HCT116 (cell line): ENCODE measurements at regions not wholly inside any gene's neighbourhood (a gene's known extent, or its start where the extent isn't known, plus 50 kb on each side); places are given as distances from the start of the nearest gene placed in this dataset.
"Not testable (repeated sequence)": the region's sequence is repeated elsewhere in the genome, so short reads cannot be mapped to it uniquely, and the experiment has no call there.

Experiments used
- ATAC-seq: fragments of 200-7000 bp; cut with Tn5 transposase; 2 replicates; pipeline ENCODE4 v1.9.1; 2020; ENCODE audit warnings: mild to moderate bottlenecking, moderate library complexity
- BruUV-seq: library from RNA; stranded (reverse); fragments of 400-500 nt; replicated peaks from 2 replicates; lab custom pipeline; 2021; lab: Mats Ljungman, UMichigan
- CTCF ChIA-PET: fragments of 300-600 bp; sonication (Branson Sonifier 250); formaldehyde crosslinking; loops from one replicate; lab custom pipeline; 2021; ENCODE audit warnings: antibody characterized with exemption; lab: Charles Lee
- POLR2A ChIA-PET: fragments of 300-600, 350-600 bp; sonication (Branson Sonifier 250); formaldehyde crosslinking; loops from one replicate; lab custom pipeline; 2021; ENCODE audit warnings: antibody characterized with exemption; lab: Charles Lee
- RAD21 ChIA-PET, 2 experiments: fragments of 300-600 bp; sonication (Branson Sonifier 250); formaldehyde crosslinking; loops; one replicate each; lab custom pipeline; 2023; ENCODE audit warnings: low total read pairs in 2 of 2; ENCODE audit not compliant: uncharacterized antibody in 2 of 2, unreplicated experiment in 2 of 2, low non-redundant PET in 1 of 2; lab: Charles Lee
- DNase-seq: peaks from one replicate; pipeline ENCODE4 v3.0.0-alpha.2; 2010; ENCODE audit warnings: low read depth, low spot score
- H2AFZ ChIP-seq: fragments of 200-600 bp; shearing (Covaris generic), sonication (generic); 2 replicates; pipeline ENCODE4 v1.6.1; 2017; ENCODE audit warnings: low read depth, mixed run types, mixed read lengths, antibody characterized with exemption, low read length; ENCODE audit not compliant: poor library complexity, severe bottlenecking
- H3K27ac ChIP-seq: 2 replicates; pipeline ENCODE4 v1.5.1; 2012; ENCODE audit warnings: low read depth, low read length
- H3K27me3 ChIP-seq: fragments of 200-600 bp; sonication (generic); 2 replicates; pipeline ENCODE4 v1.6.1; 2016; ENCODE audit warnings: mixed run types, low read length, mixed read lengths; ENCODE audit not compliant: insufficient read depth
- H3K36me3 ChIP-seq, 2 experiments: fragments of 200-500 bp in 1 of 2; fragments of 200-600 bp in 1 of 2; sonication (Bioruptor generic) in 1 of 2; sonication (generic) in 1 of 2; 2 replicates each; pipeline versions ENCODE4 v1.5.1 to v1.6.1; 2014 to 2016; ENCODE audit warnings: low read length in 2 of 2, inconsistent platforms in 1 of 2, mixed read lengths in 1 of 2, mixed run types in 1 of 2; ENCODE audit not compliant: insufficient read depth in 2 of 2, control insufficient read depth in 1 of 2
- H3K4me1 ChIP-seq, 2 experiments: fragments of 200-600 bp in 1 of 2; sonication (generic) in 1 of 2; 2 replicates each; pipeline versions ENCODE4 v1.5.1 to v1.6.1; 2012 to 2017; ENCODE audit warnings: low read length in 2 of 2, inconsistent platforms in 1 of 2, mild to moderate bottlenecking in 1 of 2, mixed read lengths in 1 of 2, mixed run types in 1 of 2, moderate library complexity in 1 of 2; ENCODE audit not compliant: insufficient read depth in 2 of 2, control insufficient read depth in 1 of 2
- H3K4me2 ChIP-seq: fragments of 200-600 bp; sonication (generic); 2 replicates; pipeline ENCODE4 v1.6.1; 2017; ENCODE audit warnings: mixed run types, low read length, mixed read lengths
- H3K4me3 ChIP-seq, 2 experiments: fragments of 200-600 bp in 1 of 2; sonication (generic) in 1 of 2; replicated peaks in 1 of 2; 2 replicates each; pipeline ENCODE4 v1.5.1; 2011 to 2016; ENCODE audit warnings: low read length in 2 of 2, control low read depth in 1 of 2, low read depth in 1 of 2, mild to moderate bottlenecking in 1 of 2, mixed read lengths in 1 of 2, mixed run types in 1 of 2
- H3K79me2 ChIP-seq: fragments of 200-600 bp; sonication (generic); 2 replicates; pipeline ENCODE4 v1.6.1; 2017; ENCODE audit warnings: mild to moderate bottlenecking, mixed run types, low read length, moderate library complexity, mixed read lengths; ENCODE audit not compliant: insufficient read depth
- H3K9ac ChIP-seq: fragments of 200-600 bp; sonication (generic); 2 replicates; pipeline ENCODE4 v1.6.1; 2016; ENCODE audit warnings: low read length, mixed read lengths
- H3K9me2 ChIP-seq: fragments of 200-600 bp; sonication (generic), shearing (Covaris generic); 2 replicates; pipeline ENCODE4 v1.6.1; 2017; ENCODE audit warnings: mixed run types, mild to moderate bottlenecking, moderate library complexity; ENCODE audit not compliant: insufficient read depth
- H3K9me3 ChIP-seq, 2 experiments: fragments of 200-500 bp in 1 of 2; fragments of 200-600 bp in 1 of 2; sonication (Bioruptor generic) in 1 of 2; sonication (generic) in 1 of 2; 2 replicates each; pipeline ENCODE4 v1.6.1; 2014 to 2017; ENCODE audit warnings: low read length in 2 of 2, mixed read lengths in 2 of 2, inconsistent platforms in 1 of 2, low read depth in 1 of 2, mild to moderate bottlenecking in 1 of 2, mixed run types in 1 of 2, moderate library complexity in 1 of 2; ENCODE audit not compliant: control insufficient read depth in 1 of 2, insufficient read depth in 1 of 2
- H4K20me1 ChIP-seq: fragments of 200-600 bp; sonication (generic), shearing (Covaris generic); 2 replicates; pipeline ENCODE4 v1.6.1; 2017; ENCODE audit warnings: mixed run types, mild to moderate bottlenecking, moderate library complexity; ENCODE audit not compliant: insufficient read depth
- intact Hi-C: fragments of 100-400 bp; cut with micrococcal nuclease; formaldehyde crosslinking; loops from 2 replicates; pipeline ENCODE4 v1.10.0; 2022
- TF ChIP-seq, protein P1 (sequence below), 3 experiments: fragments of 200-600 bp in 1 of 3; sonication (generic) in 1 of 3; IDR thresholded peaks in 2 of 3; conservative IDR thresholded peaks in 1 of 3; 2 replicates each; pipeline ENCODE4 v1.5.1; 2012 to 2017; ENCODE audit warnings: low read depth in 2 of 3, low read length in 2 of 3, antibody characterized with exemption in 1 of 3, borderline replicate concordance in 1 of 3, control low read depth in 1 of 3, mild to moderate bottlenecking in 1 of 3, mixed read lengths in 1 of 3, mixed run types in 1 of 3, moderate library complexity in 1 of 3; ENCODE audit not compliant: insufficient read depth in 1 of 3

DNA sequence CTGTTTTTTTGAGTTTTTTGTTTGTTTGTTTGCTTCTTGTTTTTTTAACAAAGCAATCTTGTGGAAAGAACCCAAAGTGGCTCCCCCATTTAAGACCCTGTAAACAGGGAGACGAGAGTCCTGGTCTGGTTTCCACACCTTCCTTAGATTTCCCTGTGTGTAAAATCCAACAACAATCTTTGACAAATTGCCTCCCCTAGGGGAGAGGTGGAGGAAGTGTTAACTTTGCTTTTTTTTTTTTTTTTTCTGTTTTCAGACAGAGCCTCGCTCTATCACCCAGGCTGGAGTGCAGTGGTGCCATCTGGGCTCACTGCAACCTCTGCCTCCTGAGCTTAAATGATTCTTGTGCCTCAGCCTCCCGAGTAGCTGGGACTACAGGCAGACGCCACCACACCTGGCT is 136.0 kb downstream of the OTOP1 start:
- H3K9me3 ChIP-seq, H3K36me3 ChIP-seq, ATAC-seq, H3K79me2 ChIP-seq, intact Hi-C loops, CTCF ChIA-PET, H3K27me3 ChIP-seq, H3K4me3 ChIP-seq, H4K20me1 ChIP-seq, POLR2A ChIA-PET, H3K9ac ChIP-seq, H3K9me2 ChIP-seq, DNase-seq, H3K4me1 ChIP-seq, RAD21 ChIA-PET, H2AFZ ChIP-seq, H3K27ac ChIP-seq, BruUV-seq: not testable (repeated sequence)
- 0 out of 2 replicates have a peak overlapping the region, but pooled peaks have one; percentile 48 for H3K4me2 ChIP-seq
- TF ChIP-seq, protein P1, sequence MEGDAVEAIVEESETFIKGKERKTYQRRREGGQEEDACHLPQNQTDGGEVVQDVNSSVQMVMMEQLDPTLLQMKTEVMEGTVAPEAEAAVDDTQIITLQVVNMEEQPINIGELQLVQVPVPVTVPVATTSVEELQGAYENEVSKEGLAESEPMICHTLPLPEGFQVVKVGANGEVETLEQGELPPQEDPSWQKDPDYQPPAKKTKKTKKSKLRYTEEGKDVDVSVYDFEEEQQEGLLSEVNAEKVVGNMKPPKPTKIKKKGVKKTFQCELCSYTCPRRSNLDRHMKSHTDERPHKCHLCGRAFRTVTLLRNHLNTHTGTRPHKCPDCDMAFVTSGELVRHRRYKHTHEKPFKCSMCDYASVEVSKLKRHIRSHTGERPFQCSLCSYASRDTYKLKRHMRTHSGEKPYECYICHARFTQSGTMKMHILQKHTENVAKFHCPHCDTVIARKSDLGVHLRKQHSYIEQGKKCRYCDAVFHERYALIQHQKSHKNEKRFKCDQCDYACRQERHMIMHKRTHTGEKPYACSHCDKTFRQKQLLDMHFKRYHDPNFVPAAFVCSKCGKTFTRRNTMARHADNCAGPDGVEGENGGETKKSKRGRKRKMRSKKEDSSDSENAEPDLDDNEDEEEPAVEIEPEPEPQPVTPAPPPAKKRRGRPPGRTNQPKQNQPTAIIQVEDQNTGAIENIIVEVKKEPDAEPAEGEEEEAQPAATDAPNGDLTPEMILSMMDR (IDR thresholded peaks at IDR 0.05 in 2 of 3, conservative IDR thresholded peaks at IDR 0.05 in 1 of 3; ENCODE audit: borderline replicate concordance in 1 of 3, insufficient read depth in 1 of 3, low read depth in 2 of 3, low read length in 2 of 3) = peak in 2 of 3 experiments; percentile 14 to 28; a peak in 1 of 6 replicates

GRCh38 chr4:4092159-4092558 is 134.6 kb downstream of the OTOP1 start:
- ATAC-seq, H3K9me2 ChIP-seq, DNase-seq, CTCF ChIA-PET, intact Hi-C loops, H4K20me1 ChIP-seq, H3K27me3 ChIP-seq, H3K79me2 ChIP-seq, H3K4me1 ChIP-seq, H3K4me3 ChIP-seq, H3K9me3 ChIP-seq, H3K4me2 ChIP-seq, H3K9ac ChIP-seq, H3K36me3 ChIP-seq, H3K27ac ChIP-seq, RAD21 ChIA-PET, BruUV-seq, POLR2A ChIA-PET, H2AFZ ChIP-seq: not testable (repeated sequence)

GRCh38 chr4:4099610-4100009 is 127.1 kb downstream of the OTOP1 start:
- CTCF ChIA-PET, BruUV-seq, H3K4me3 ChIP-seq, H3K4me2 ChIP-seq, H3K79me2 ChIP-seq, H4K20me1 ChIP-seq, H3K27me3 ChIP-seq, H3K9ac ChIP-seq, POLR2A ChIA-PET, ATAC-seq, H3K4me1 ChIP-seq, H2AFZ ChIP-seq, H3K9me2 ChIP-seq, intact Hi-C loops, DNase-seq, RAD21 ChIA-PET, H3K9me3 ChIP-seq, H3K36me3 ChIP-seq, H3K27ac ChIP-seq: not testable (repeated sequence)

- H3K4me3 ChIP-seq = peak overlapping the region; percentile 51 to 62
- H3K4me2 ChIP-seq = peak overlapping the region; percentile 74
- POLR2A ChIA-PET, DNase-seq, H3K36me3 ChIP-seq, H2AFZ ChIP-seq, H3K27me3 ChIP-seq, H4K20me1 ChIP-seq, BruUV-seq, H3K9me2 ChIP-seq, H3K27ac ChIP-seq, H3K79me2 ChIP-seq, intact Hi-C loops, H3K4me1 ChIP-seq, H3K9me3 ChIP-seq: not testable (repeated sequence)
- ATAC-seq = peak; percentile 15; the same call in 1 of the 2 replicates
- RAD21 ChIA-PET = interaction anchor here in 1 of 2 experiments (1.2 kb wide), 1 partner anchor 122 kb away, joined by 3 read pairs; no protein-coding TSS in a partner anchor
- H3K9ac ChIP-seq = peak overlapping the region; percentile 51
- CTCF ChIA-PET = interaction anchor here (0.6 to 1.5 kb wide), 2 partner anchors 9 to 76 kb away, joined by 3 to 15 read pairs; no protein-coding TSS in a partner anchor
Observed at GRCh38 chr4:4106923-4107322, 119.8 kb downstream of the OTOP1 start.
